Upper lobe of left lung (tissue), 6 donors: ENCODE measurements at regions not wholly inside any gene's neighbourhood (a gene's known extent, or its start where the extent isn't known, plus 50 kb on each side); places are given as distances from the start of the nearest gene placed in this dataset.

Source experiments
- ATAC-seq, 2 donors: fragments of 200-7000 bp; cut with Tn5 transposase; one replicate each; pipeline ENCODE4 v1.9.1; 2022; ENCODE audit warnings: mild to moderate bottlenecking in 2 of 2, moderate library complexity in 2 of 2; ENCODE audit not compliant: low FRiP score in 2 of 2
- DNase-seq, 2 donors: peaks; one replicate each; pipeline ENCODE4 v3.0.0-alpha.2; 2019 to 2020
- H3K27ac ChIP-seq, 4 donors: fragments of 200-600 bp; sonication (generic); one replicate each; pipeline ENCODE4 v1.5.1; 2016 to 2019
- H3K27me3 ChIP-seq, 4 donors: fragments of 200-600 bp; sonication (generic); one replicate each; pipeline ENCODE4 v1.5.1; 2017 to 2019
- H3K36me3 ChIP-seq, 4 donors: fragments of 200-600 bp; sonication (generic); one replicate each; pipeline ENCODE4 v1.5.1; 2016 to 2019
- H3K4me1 ChIP-seq, 4 donors: fragments of 200-600 bp; sonication (generic); one replicate each; pipeline ENCODE4 v1.5.1; 2018 to 2019
- H3K4me3 ChIP-seq, 4 donors: fragments of 200-600 bp; sonication (generic); one replicate each; pipeline ENCODE4 v1.5.1; 2017 to 2019; ENCODE audit warnings: mild to moderate bottlenecking in 2 of 4, moderate library complexity in 1 of 4
- H3K9me3 ChIP-seq, 4 donors: fragments of 200-600 bp; sonication (generic); one replicate each; pipeline ENCODE4 v1.5.1; 2018 to 2019
- EP300 ChIP-seq, 4 donors: sonication (generic); formaldehyde crosslinking; IDR thresholded peaks; one replicate each; pipeline ENCODE4 v1.5.1; 2017; ENCODE audit warnings: antibody characterized with exemption in 4 of 4, control low read depth in 2 of 4
- POLR2A ChIP-seq, 4 donors: fragments of 450-650 bp; IDR thresholded peaks; one replicate each; pipeline ENCODE4 v1.5.1; 2016 to 2017; ENCODE audit warnings: antibody characterized with exemption in 4 of 4, mild to moderate bottlenecking in 2 of 4
- POLR2AphosphoS5 ChIP-seq, 2 donors: sonication (generic); formaldehyde crosslinking; IDR thresholded peaks; one replicate each; pipeline ENCODE4 v1.5.1; 2017; ENCODE audit warnings: antibody characterized with exemption in 2 of 2
- WGBS, 2 donors: methylation state at CpG; one replicate each; pipeline ENCODE4 v1.1.5; 2017 to 2018; 5-methylcytosine and 5-hydroxymethylcytosine counted together
- TF ChIP-seq, protein P1 (sequence below), 6 experiments: fragments of 450-650 bp in 4 of 6; fragments of 200-600 bp in 2 of 6; sonication (generic) in 2 of 6; IDR thresholded peaks; one replicate each; pipeline ENCODE4 v1.5.1; 2016 to 2019; ENCODE audit warnings: antibody characterized with exemption in 6 of 6
- donor health status: DM: no; HTN: no; CAD: no; lungs with moderate emphysema.
- donor health status: DM: no; HTN: yes; CAD: no; lungs with severe emphysema.

DNA sequence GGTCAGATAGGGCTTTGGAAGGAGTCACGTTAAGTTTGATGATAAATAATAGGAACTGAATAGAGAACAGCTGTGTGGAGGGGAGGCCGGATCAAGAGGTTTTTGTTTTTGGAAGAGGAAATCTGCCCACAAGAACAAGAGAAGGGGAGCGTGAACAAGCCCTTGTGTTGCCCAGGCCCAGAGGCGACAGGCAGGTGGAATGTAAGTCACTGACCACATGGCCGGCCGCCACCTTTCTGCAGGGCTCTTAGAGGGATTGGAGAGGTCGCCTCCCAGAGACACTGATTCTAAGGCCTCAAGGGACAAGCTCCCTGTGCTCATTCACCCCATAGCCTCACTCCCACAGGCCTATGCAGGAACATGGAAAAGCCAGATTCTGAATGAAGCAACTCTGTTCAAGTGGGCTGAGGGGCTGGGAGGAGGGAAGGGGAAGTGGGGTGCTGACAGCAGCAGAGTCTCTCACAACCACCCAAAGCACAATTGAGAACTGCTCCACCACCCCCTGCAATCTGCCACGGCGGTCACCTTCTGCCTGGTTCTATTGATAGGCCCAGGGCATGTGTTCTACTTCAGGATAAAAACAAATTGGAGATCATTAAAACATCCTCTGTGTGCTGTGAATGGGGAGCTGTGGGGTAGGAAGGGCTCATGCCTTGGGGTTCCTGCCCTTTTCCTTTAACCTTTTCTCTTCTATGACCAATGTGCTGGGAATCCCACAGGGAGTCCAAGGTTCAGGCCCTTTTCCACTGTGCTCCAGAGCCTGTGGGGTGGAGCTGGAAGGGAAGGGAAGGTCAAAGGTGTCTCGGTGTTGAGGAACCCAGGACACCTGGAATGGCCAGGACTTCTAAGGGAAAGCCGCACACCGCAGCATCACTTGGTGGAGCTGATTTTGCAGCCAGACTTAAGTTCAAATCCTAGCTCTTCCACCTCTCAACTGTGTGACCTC is 63.3 kb upstream of the PARP1 start:
- WGBS, 2 donors = 91 to 94% methylated on average over 12 of the region's 12 CpGs
- DNase-seq = no peak
- no peak for ATAC-seq
- no peak overlapping the region for H3K27ac ChIP-seq
- H3K9me3 ChIP-seq = no peaks in the 10 kb centered on the region
- no peaks in the 10 kb centered on the region for H3K36me3 ChIP-seq
- H3K4me3 ChIP-seq = no peak overlapping the region
- H3K4me1 ChIP-seq = no peaks in the 10 kb centered on the region
- no peak for TF ChIP-seq EP300 (IDR thresholded peaks at IDR 0.05)
- TF ChIP-seq, protein P1, sequence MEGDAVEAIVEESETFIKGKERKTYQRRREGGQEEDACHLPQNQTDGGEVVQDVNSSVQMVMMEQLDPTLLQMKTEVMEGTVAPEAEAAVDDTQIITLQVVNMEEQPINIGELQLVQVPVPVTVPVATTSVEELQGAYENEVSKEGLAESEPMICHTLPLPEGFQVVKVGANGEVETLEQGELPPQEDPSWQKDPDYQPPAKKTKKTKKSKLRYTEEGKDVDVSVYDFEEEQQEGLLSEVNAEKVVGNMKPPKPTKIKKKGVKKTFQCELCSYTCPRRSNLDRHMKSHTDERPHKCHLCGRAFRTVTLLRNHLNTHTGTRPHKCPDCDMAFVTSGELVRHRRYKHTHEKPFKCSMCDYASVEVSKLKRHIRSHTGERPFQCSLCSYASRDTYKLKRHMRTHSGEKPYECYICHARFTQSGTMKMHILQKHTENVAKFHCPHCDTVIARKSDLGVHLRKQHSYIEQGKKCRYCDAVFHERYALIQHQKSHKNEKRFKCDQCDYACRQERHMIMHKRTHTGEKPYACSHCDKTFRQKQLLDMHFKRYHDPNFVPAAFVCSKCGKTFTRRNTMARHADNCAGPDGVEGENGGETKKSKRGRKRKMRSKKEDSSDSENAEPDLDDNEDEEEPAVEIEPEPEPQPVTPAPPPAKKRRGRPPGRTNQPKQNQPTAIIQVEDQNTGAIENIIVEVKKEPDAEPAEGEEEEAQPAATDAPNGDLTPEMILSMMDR (IDR thresholded peaks at IDR 0.05) = no peak
- no peak for TF ChIP-seq POLR2A (IDR thresholded peaks at IDR 0.05)
- no peak for TF ChIP-seq POLR2AphosphoS5 (IDR thresholded peaks at IDR 0.05)
- H3K27me3 ChIP-seq = no peaks in the 10 kb centered on the region

DNA sequence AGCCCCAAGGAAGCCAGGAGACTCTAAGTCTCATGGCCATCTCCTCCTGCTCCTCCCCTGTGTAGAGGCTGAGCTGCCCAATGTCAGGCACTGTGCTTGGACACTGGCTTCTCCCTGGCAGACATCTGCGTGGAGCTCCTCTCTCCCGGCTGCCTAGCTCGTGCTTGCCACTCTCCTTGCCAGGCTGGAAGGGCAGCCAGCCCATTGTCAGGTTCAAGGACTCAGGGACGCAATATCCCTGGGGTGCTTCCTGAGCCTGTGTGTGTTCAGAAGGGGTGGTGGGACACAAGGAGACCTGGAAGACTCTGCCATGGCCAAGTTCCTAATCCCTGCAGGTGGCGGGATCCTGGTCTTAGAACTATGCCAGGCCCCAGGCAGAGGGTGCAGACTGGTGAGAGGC is 65.4 kb upstream of the PARP1 start:
- TF ChIP-seq POLR2A (IDR thresholded peaks at IDR 0.05) (no peak), POLR2AphosphoS5 (IDR thresholded peaks at IDR 0.05) (no peak), EP300 (IDR thresholded peaks at IDR 0.05) (no peak)
- TF ChIP-seq, protein P1 (IDR thresholded peaks at IDR 0.05) = no peak
- Histone ChIP-seq H3K36me3 (no peaks in the 10 kb centered on the region), H3K27me3 (no peaks in the 10 kb centered on the region), H3K4me3 (no peak overlapping the region), H3K27ac (no peak overlapping the region), H3K4me1 (no peaks in the 10 kb centered on the region), H3K9me3 (no peaks in the 10 kb centered on the region)
- ATAC-seq (no peak), DNase-seq (no peak)
- WGBS, 2 donors = 88 to 100% methylated on average over 2 to 5 of the region's 5 CpGs

DNA sequence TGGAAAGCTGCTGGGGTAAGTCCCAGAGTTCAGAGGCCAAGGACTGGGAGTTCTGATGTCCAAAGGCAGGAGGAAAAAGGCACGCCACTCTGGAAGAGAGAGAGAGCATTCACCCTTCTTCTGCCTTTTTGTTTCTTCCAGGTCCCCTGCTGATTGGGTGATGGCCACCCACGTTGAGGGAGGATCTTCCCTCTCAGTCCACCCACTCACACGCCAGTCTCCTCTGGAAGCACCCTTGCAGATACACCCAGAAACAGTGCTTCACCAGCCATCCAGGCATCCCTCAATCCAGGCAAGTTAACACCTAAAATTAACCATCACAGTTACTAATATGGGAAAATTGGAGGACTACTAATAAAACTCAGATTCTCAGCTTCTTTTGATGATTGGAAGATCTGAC is 66.1 kb upstream of the PARP1 start:
- no peaks in the 10 kb centered on the region for H3K9me3 ChIP-seq
- DNase-seq (no peak), ATAC-seq (no peak)
- no peak overlapping the region for H3K4me3 ChIP-seq
- peaks cover 0 to under 1% (median 0%) of the 10 kb centered on the region in 4 donors for H3K4me1 ChIP-seq
- no peaks in the 10 kb centered on the region for H3K27me3 ChIP-seq
- no peak for TF ChIP-seq EP300 (IDR thresholded peaks at IDR 0.05)
- TF ChIP-seq, protein P1 (IDR thresholded peaks at IDR 0.05) = no peak
- TF ChIP-seq POLR2AphosphoS5 (IDR thresholded peaks at IDR 0.05) = no peak
- TF ChIP-seq POLR2A (IDR thresholded peaks at IDR 0.05) = no peak
- H3K36me3 ChIP-seq = no peaks in the 10 kb centered on the region
- WGBS, 2 donors = 81 to 84% methylated on average over 3 of the region's 3 CpGs
- H3K27ac ChIP-seq = no peak overlapping the region

DNA sequence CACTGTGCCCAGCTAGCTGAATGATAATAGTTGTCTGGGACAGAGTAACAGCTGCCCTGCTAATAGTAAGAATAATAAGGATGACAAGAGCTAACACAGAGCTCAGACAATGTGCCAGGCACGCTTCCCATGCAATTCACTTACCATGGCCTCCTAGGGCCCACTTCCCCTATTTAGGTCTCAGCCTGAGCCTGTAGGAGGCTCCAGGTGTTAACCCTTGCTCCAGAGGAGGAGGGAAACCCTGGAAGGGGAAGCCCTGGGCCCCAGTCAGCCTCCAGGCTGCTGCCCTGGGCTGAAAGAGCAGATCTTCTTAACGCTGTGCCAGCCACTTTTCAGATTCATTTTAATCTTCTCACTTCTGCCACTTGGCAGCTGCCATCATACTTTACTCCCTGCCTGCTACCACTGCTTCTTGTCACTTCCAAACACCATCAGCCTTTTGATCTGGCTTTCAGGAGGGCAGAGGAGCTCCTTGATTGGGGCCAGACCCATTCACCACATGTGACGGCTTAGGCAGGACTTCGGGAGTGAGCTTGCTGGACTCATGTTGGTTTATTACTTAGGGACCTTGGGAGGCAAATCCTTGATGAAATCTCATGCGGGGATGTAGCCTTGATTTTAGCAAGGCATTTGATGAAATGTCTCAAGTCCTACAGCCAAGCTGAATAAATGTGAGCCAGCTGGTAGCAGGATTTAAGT is 66.7 kb upstream of the PARP1 start:
- Histone ChIP-seq H3K4me3 (no peak overlapping the region), H3K9me3 (no peaks in the 10 kb centered on the region), H3K36me3 (no peaks in the 10 kb centered on the region), H3K4me1 (peaks cover 0 to 4% (median 0%) of the 10 kb centered on the region in 4 donors), H3K27me3 (no peaks in the 10 kb centered on the region), H3K27ac (no peak overlapping the region)
- ATAC-seq (no peak), DNase-seq (no peak)
- TF ChIP-seq POLR2A (IDR thresholded peaks at IDR 0.05) (no peak), POLR2AphosphoS5 (IDR thresholded peaks at IDR 0.05) (no peak), EP300 (IDR thresholded peaks at IDR 0.05) (no peak)
- TF ChIP-seq, protein P1 (IDR thresholded peaks at IDR 0.05) = no peak
- WGBS, 2 donors = 81 to 82% methylated on average over 5 of the region's 5 CpGs
